Kidney tubule cell (primary cell): ENCODE measurements at regions not wholly inside any gene's neighbourhood (a gene's known extent, or its start where the extent isn't known, plus 50 kb on each side); places are given as distances from the start of the nearest gene placed in this dataset.
"Not testable (repeated sequence)": the region's sequence is repeated elsewhere in the genome, so short reads cannot be mapped to it uniquely, and the experiment has no call there.

Experiments used
- DNase-seq: peaks from one replicate; pipeline ENCODE4 v3.0.0-alpha.2; 2018; ENCODE audit warnings: low spot score

- no peak for DNase-seq
Observed at GRCh38 chr7:113301141-113301540, 182.8 kb upstream of the SMIM30 start.

GRCh38 chr7:113299748-113300147 lies 181.4 kb upstream of the SMIM30 start:
- DNase-seq = no peak

GRCh38 chr7:113298501-113298900 lies 180.1 kb upstream of the SMIM30 start:
- DNase-seq = no peak

- no peak for DNase-seq
Observed at GRCh38 chr7:113294750-113295149, 176.4 kb upstream of the SMIM30 start.

- no peak for DNase-seq
Observed at GRCh38 chr7:113292105-113292504, 173.8 kb upstream of the SMIM30 start.

GRCh38 chr7:113291058-113291457 lies 172.7 kb upstream of the SMIM30 start:
- no peak for DNase-seq

GRCh38 chr7:113289140-113289740 lies 170.9 kb upstream of the SMIM30 start:
- DNase-seq = peak; percentile 45

GRCh38 chr7:113285411-113285810 lies 167.1 kb upstream of the SMIM30 start:
- DNase-seq = peak; percentile 17

GRCh38 chr7:113283861-113284260 lies 165.5 kb upstream of the SMIM30 start:
- no peak for DNase-seq

- DNase-seq = no peak
Observed at GRCh38 chr7:113282875-113283274, 164.5 kb upstream of the SMIM30 start.

- DNase-seq = no peak
Observed at GRCh38 chr7:113281223-113281622, 162.9 kb upstream of the SMIM30 start.

GRCh38 chr7:113279256-113279655 lies 160.9 kb upstream of the SMIM30 start:
- no peak for DNase-seq

GRCh38 chr7:113270790-113271189 lies 152.4 kb upstream of the SMIM30 start:
- no peak for DNase-seq

- not testable (repeated sequence) for DNase-seq
Observed at GRCh38 chr7:113269592-113269991, 151.2 kb upstream of the SMIM30 start.

- no peak for DNase-seq
Observed at GRCh38 chr7:113268757-113269156, 150.4 kb upstream of the SMIM30 start.

GRCh38 chr7:113267885-113268284 lies 149.5 kb upstream of the SMIM30 start:
- no peak for DNase-seq

GRCh38 chr7:113267271-113267670 lies 148.9 kb upstream of the SMIM30 start:
- no peak for DNase-seq

GRCh38 chr7:113263749-113264148 lies 145.4 kb upstream of the SMIM30 start:
- DNase-seq = no peak

GRCh38 chr7:113263215-113263742 lies 144.9 kb upstream of the SMIM30 start:
- not testable (repeated sequence) for DNase-seq

GRCh38 chr7:113256883-113257531 lies 138.7 kb upstream of the SMIM30 start:
- DNase-seq = no peak

GRCh38 chr7:113247198-113247597 lies 128.8 kb upstream of the SMIM30 start:
- DNase-seq = no peak

GRCh38 chr7:113246738-113247137 lies 128.4 kb upstream of the SMIM30 start:
- no peak for DNase-seq

- DNase-seq = no peak
Observed at GRCh38 chr7:113232885-113233284, 114.5 kb upstream of the SMIM30 start.

GRCh38 chr7:113230691-113231090 lies 112.3 kb upstream of the SMIM30 start:
- DNase-seq = no peak
